HG02973 (cell line): ENCODE measurements at regions not wholly inside any gene's neighbourhood (a gene's known extent, or its start where the extent isn't known, plus 50 kb on each side); places are given as distances from the start of the nearest gene placed in this dataset.
"Not testable (repeated sequence)": the region's sequence is repeated elsewhere in the genome, so short reads cannot be mapped to it uniquely, and the experiment has no call there.

ENCODE experiments used
- ATAC-seq: cut with Tn5 transposase; IDR thresholded peaks from one replicate; pipeline ENCODE4 v1.9.1; 2021; ENCODE audit warnings: moderate library complexity; ENCODE audit not compliant: unreplicated experiment

- no peak for ATAC-seq
Observed at GRCh38 chr10:36574207-36574606, 551.2 kb upstream of the ANKRD30A start.

DNA sequence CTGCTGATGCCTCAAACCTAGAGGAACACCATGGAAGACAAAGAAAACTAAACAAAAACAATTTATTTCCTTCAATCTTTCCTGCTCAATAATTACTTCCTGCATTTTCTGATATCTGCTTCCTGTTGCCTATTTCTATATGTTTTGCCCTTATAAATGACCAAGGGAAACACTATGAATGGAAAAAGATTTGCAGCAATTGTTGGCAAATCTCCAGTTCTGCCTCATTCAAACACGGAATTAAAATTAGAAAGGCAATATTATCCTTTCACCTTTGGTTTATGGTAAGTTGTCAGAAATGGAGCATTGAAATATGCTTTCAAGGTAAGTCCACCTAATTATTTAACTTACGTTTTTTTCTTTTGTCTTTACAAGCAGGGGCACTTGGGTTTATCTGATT lies 552.2 kb upstream of the ANKRD30A start:
- ATAC-seq, result no peak

- no peak for ATAC-seq
Observed at GRCh38 chr10:36564433-36564832, 561.0 kb upstream of the ANKRD30A start.

DNA sequence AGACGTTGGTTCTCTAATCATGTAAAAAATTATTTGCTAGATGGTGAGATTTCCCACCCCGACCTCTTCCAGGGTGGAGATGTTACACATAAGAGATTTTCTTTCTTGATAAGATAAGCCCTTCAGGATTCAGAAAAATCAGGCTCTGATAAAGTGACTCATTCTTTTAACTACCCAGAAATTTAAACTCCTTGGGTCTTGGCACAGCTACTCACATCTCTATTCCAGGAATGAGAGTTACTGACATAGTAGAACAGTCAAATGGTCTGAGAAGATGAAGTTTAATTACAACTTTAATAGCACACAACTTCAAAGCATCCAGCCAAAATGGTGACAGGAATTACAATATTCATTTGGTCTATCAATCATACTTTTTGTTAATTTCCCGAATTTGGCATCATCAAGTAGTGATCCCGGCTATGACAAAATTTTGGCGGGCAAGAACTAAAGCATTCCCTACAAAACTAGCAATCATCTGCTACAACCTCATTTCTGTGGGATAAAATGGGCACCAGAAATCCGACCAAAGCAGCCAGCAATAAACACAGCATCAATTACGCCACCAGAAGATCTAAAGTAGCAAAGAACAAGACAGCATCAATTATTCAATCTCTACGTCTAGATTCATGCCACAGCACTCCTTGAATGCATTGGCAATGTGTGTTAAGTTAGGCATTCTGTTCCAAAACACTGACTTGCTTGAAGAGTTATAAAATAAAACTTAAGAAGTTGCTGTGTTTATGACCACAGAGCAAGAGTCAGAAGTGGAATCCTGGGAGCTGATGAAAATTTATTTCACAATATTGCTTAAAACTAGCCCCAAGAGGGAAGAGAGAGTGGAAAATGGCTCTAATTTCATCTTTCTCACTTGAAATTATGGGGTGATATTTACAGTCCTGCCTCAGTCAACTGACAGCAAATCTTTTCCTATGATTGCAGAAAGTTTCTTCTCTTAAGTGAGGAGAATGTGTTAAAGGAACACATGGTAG lies 565.7 kb upstream of the ANKRD30A start:
- ATAC-seq, result no peak

GRCh38 chr10:36556468-36556867 lies 568.9 kb upstream of the ANKRD30A start:
- no peak for ATAC-seq

GRCh38 chr10:36555036-36555435 lies 570.4 kb upstream of the ANKRD30A start:
- no peak for ATAC-seq

- ATAC-seq, result no peak
Observed at GRCh38 chr10:36547965-36548364, 577.4 kb upstream of the ANKRD30A start.

DNA sequence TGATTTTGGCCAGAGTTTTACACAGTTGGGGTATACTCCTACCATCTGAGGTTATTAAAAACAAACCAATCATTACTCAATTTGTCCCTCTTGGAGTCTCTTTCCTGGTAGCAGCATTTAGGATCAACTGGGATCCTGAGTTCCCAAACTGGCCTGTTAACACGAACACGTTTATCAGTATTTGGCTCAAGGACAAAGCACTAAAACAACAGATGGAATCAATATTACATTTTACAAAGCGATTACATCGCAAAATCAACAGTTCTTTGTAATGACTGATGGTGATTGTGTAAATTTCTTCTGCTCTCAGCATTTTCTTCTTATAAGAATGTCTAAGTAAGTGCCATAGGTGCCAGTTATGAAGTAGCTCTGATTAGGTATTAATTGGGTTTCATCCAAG lies 582.9 kb upstream of the ANKRD30A start:
- ATAC-seq, result no peak

DNA sequence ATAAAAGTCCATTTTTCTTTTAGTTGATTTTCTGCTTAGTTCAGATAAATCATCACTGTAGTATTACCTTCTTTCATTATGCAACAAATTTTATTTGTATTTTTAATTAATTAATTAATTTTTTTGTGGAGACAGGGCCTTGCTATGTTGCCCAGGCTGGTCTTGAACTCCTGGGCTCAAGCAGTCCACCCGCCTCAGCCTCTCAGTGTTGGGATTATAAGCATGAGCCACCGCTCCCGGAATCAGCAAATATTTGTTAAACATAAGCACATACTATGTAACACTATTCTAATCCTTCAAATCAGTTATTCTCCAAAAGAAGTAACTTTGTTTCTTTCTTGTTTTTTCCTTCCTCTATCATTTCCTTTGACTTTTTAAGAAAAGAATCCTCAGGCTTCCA lies 584.8 kb upstream of the ANKRD30A start:
- no peak for ATAC-seq

- ATAC-seq, result no peak
Observed at GRCh38 chr10:36538953-36539586, 586.3 kb upstream of the ANKRD30A start.

GRCh38 chr10:36534471-36535002 lies 590.9 kb upstream of the ANKRD30A start:
- ATAC-seq, result peak; percentile 98

- no peak for ATAC-seq
Observed at GRCh38 chr10:36533861-36534260, 591.5 kb upstream of the ANKRD30A start.

DNA sequence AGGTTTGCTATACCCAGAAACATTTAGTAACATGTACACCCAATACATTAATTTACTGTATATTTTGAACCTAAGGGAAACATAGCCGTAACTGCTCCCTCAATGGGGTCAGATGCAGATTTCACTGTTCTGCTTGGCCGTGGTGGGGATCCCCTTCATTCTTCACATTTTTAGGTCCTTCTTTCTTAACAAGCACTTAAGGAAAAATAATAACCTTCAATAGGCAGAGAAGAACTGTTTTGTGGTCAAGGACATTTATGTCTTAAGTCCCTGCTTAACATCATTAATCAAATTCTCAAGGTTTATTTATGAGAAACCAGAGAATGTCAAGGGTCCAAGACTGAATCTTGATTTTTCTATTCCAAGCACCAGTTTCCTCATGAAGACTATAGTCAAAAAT lies 592.1 kb upstream of the ANKRD30A start:
- ATAC-seq, result no peak

- no peak for ATAC-seq
Observed at GRCh38 chr10:36531621-36532020, 593.8 kb upstream of the ANKRD30A start.

DNA sequence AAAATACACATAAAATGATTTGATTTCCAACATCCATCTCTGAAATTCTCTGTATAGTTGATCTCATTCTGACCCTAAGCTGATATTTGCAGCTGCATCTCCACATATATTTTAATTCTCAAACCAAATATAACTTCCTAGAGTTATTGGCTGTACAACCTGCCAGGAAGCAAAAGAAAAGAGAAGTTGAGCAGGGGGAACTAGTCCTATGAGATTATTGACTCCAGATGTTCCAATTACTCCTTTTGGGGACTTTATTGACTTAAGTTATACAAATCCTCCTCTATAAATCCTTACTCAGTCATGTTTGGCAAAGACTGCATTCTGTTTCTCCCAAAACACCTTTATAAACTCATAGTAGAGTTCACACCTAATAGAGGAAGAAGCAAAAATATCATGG lies 599.4 kb upstream of the ANKRD30A start:
- no peak for ATAC-seq

GRCh38 chr10:36524126-36524525 lies 601.3 kb upstream of the ANKRD30A start:
- ATAC-seq, result not testable (repeated sequence)

- no peak for ATAC-seq
Observed at GRCh38 chr10:36519909-36520308, 605.5 kb upstream of the ANKRD30A start.

DNA sequence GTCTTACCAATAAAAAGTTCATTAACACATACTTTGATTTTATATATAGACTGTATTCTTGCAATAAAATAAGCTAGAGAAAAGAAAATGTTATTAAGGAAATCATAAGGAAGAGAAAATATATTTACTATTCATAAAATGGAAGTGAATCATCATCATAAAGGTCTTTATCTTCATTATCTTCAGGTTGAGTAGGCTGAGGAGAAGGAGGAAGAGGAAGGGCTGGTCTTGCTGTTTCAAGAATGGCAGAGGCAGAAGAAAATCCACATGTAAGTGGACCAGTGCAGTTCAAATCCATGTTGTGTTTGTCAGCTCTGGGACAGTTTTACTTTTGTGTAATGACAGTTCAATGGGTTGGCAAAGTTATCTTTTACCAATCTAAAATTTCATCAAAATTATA lies 609.1 kb upstream of the ANKRD30A start:
- no peak for ATAC-seq

DNA sequence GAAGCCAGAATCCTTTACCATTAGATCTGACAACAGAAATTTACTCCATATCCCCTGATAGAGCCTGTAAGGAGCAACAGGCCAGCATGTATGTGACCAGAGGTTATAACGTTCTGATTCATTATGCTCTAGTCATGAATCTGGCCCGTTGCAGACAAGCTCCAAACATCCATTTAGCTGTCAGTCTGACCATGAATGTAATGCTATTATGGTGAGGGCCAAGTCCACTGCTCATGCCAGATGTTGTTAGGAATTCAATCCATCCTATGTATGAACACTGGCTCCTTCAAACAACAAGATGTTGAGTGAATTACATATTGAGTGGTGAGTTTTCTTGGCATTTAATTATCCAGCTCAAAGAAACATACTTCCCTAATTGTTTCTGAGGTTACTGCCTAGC lies 610.1 kb upstream of the ANKRD30A start:
- no peak for ATAC-seq

DNA sequence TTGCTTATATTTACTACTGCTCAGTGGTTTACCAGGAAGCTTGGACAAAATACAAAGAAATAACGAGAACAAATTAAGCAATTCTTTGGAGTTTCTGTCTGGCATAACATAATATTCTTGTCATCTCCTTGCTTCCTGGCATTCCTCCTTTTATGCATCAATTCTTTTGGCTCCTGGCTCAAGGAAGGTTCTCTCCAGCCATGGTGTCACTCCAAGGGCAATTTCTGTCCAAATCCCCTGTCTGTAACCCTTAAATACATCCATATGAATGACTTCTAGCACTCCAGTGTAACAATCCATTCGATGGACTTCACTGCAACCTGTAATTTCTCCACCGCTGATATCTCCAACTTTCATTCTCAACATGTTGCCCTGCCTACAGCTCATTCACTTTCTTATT lies 617.7 kb upstream of the ANKRD30A start:
- ATAC-seq, result no peak

- ATAC-seq, result no peak
Observed at GRCh38 chr10:36506697-36507496, 618.5 kb upstream of the ANKRD30A start.
